CD4-positive, CD25-positive, alpha-beta regulatory T cell (primary cell): ENCODE measurements at regions not wholly inside any gene's neighbourhood (a gene's known extent, or its start where the extent isn't known, plus 50 kb on each side); places are given as distances from the start of the nearest gene placed in this dataset.

ENCODE experiments used
- ATAC-seq, 2 donors: fragments of 150-1000 bp; cut with Tn5 transposase; one replicate each; pipeline ENCODE4 v1.10.0; 2021; ENCODE audit warnings: low read depth in 2 of 2, moderate number of reproducible peaks in 2 of 2, moderate library complexity in 1 of 2
- DNase-seq, 3 donors: peaks; one replicate each; pipeline versions ENCODE4 v3.0.0 to v3.0.0-alpha.2; 2012 to 2022; ENCODE audit warnings: mixed read lengths in 1 of 3
- H3K27ac ChIP-seq: one replicate; pipeline ENCODE4 v1.7.0; 2013; ENCODE audit warnings: mild to moderate bottlenecking, low read length; ENCODE audit not compliant: insufficient read depth, poor library complexity, severe bottlenecking
- H3K27me3 ChIP-seq: one replicate; pipeline ENCODE4 v1.7.0; 2013; ENCODE audit warnings: low read length; ENCODE audit not compliant: control insufficient read depth, insufficient read depth
- H3K36me3 ChIP-seq: one replicate; pipeline ENCODE4 v1.7.0; 2013; ENCODE audit warnings: mild to moderate bottlenecking, low read length, moderate library complexity; ENCODE audit not compliant: control insufficient read depth, insufficient read depth
- H3K4me1 ChIP-seq: 2 replicates; pipeline ENCODE4 v1.7.0; 2013; ENCODE audit warnings: mild to moderate bottlenecking, low read length; ENCODE audit not compliant: insufficient read depth, control insufficient read depth, poor library complexity, severe bottlenecking
- H3K4me3 ChIP-seq: one replicate; pipeline ENCODE4 v1.7.0; 2013; ENCODE audit warnings: low read depth, mild to moderate bottlenecking, low read length, moderate library complexity
- H3K9me3 ChIP-seq, 2 experiments: 1 replicate in 1 of 2; 2 replicates in 1 of 2; pipeline ENCODE4 v1.7.0; 2013; ENCODE audit warnings: low read length in 2 of 2, mild to moderate bottlenecking in 1 of 2, moderate library complexity in 1 of 2; ENCODE audit not compliant: control insufficient read depth in 2 of 2
- H3K27ac Mint-ChIP-seq, 3 donors: one replicate each; pipeline ENCODE4 v1.8.0; 2020 to 2022; ENCODE audit warnings: mild to moderate bottlenecking in 3 of 3, mixed read lengths in 3 of 3, moderate library complexity in 2 of 3
- H3K27me3 Mint-ChIP-seq: one replicate; pipeline ENCODE4 v1.8.0; 2022; ENCODE audit warnings: mild to moderate bottlenecking, mixed read lengths
- H3K36me3 Mint-ChIP-seq: one replicate; pipeline ENCODE4 v1.8.0; 2020; ENCODE audit warnings: mixed read lengths
- H3K4me1 Mint-ChIP-seq, 4 donors: one replicate each; pipeline ENCODE4 v1.8.0; 2020 to 2022; ENCODE audit warnings: mixed read lengths in 4 of 4, mild to moderate bottlenecking in 1 of 4
- H3K4me3 Mint-ChIP-seq, 4 donors: one replicate each; pipeline ENCODE4 v1.8.0; 2020 to 2022; ENCODE audit warnings: mild to moderate bottlenecking in 4 of 4, mixed read lengths in 4 of 4, moderate library complexity in 3 of 4
- H3K9me3 Mint-ChIP-seq, 7 donors: one replicate each; pipeline ENCODE4 v1.8.0; 2020 to 2022; ENCODE audit warnings: mixed read lengths in 7 of 7, mild to moderate bottlenecking in 3 of 7, moderate library complexity in 2 of 7

DNA sequence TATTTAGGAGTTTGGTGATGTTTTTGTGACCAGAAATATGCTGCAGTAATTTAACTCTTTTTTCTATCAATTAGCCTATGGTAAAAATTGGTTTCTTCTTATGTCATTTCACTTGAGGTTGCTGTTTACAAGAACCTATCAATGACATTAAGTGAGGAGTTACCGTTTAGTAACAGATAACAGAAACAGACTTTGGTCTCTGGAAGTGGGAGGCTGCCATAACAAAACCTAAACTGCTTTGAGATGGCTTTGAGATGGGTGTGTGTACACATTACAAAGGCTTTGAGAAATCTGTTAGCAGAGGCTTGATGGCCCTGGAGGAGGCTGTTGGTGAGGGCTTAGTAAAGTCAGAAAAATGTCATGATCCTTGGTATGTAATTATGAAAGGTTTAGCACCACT is 90.0 kb downstream of the TMEM114 start:
- Mint-ChIP-seq H3K9me3 (peaks cover 0 to 3% (median 0%) of the 10 kb centered on the region in 7 donors), H3K27me3 (no peaks in the 10 kb centered on the region), H3K4me3 (no peak overlapping the region), H3K36me3 (no peaks in the 10 kb centered on the region), H3K27ac (no peak overlapping the region), H3K4me1 (no peaks in the 10 kb centered on the region)
- Histone ChIP-seq H3K27me3 (no peaks in the 10 kb centered on the region), H3K36me3 (no peaks in the 10 kb centered on the region), H3K9me3 (no peaks in the 10 kb centered on the region), H3K27ac (no peak overlapping the region), H3K4me1 (no peaks in the 10 kb centered on the region), H3K4me3 (no peak overlapping the region)
- DNase-seq (no peak), ATAC-seq (no peak)

DNA sequence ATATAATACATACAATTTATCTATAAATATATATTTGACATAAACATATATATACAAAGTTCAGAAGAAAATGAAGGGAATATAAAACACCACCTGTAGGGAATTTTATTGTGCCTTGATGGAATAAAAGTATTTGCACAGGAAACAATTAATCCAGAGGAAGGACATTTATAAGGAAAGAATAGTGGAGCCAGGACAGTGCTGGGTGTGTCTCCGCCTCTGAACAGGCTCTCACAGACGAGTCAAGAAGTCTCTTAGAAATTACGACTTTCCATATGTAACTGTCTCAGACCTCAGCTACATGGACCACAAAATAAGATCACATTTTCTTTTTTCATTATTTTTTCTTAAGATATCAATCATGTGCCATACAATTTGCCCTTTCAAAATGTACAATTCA is 93.9 kb downstream of the TMEM114 start:
- Histone ChIP-seq H3K9me3 (no peaks in the 10 kb centered on the region), H3K27me3 (no peaks in the 10 kb centered on the region), H3K36me3 (no peaks in the 10 kb centered on the region), H3K4me1 (no peaks in the 10 kb centered on the region), H3K27ac (no peak overlapping the region), H3K4me3 (no peak overlapping the region)
- Mint-ChIP-seq H3K9me3 (peaks cover 0 to 3% (median 0%) of the 10 kb centered on the region in 7 donors), H3K27me3 (no peaks in the 10 kb centered on the region), H3K4me1 (no peaks in the 10 kb centered on the region), H3K36me3 (no peaks in the 10 kb centered on the region), H3K27ac (no peak overlapping the region), H3K4me3 (no peak overlapping the region)
- DNase-seq: no peak
- no peak for ATAC-seq

DNA sequence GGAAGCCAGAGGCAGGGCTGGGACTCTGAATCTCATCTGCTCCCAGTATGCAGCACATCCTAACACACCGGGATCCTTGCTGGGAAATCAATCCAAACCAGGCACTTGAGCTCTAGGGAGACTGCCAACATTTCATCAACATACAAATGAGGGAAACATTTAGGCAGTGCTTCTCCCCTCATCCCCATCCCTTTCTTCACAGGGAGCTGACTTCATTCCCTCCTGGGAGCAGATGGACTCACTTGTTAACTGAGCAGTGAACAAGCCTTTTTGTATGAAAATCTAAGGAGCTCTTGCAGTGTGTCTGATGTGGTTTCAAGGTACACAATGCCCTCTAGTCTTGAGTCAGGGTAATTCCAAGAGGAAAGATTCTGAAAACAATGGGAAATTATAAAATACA is 96.3 kb downstream of the TMEM114 start:
- ATAC-seq (no peak), DNase-seq (no peak)
- H3K4me3 Mint-ChIP-seq: no peak overlapping the region
- Histone ChIP-seq H3K4me1 (no peaks in the 10 kb centered on the region), H3K27ac (no peak overlapping the region), H3K9me3 (no peaks in the 10 kb centered on the region), H3K4me3 (no peak overlapping the region), H3K27me3 (no peaks in the 10 kb centered on the region), H3K36me3 (no peaks in the 10 kb centered on the region)
- no peaks in the 10 kb centered on the region for H3K27me3 Mint-ChIP-seq
- H3K27ac Mint-ChIP-seq: no peak overlapping the region
- H3K4me1 Mint-ChIP-seq: no peaks in the 10 kb centered on the region
- H3K9me3 Mint-ChIP-seq: peaks cover 0 to 3% (median 0%) of the 10 kb centered on the region in 7 donors
- no peaks in the 10 kb centered on the region for H3K36me3 Mint-ChIP-seq

DNA sequence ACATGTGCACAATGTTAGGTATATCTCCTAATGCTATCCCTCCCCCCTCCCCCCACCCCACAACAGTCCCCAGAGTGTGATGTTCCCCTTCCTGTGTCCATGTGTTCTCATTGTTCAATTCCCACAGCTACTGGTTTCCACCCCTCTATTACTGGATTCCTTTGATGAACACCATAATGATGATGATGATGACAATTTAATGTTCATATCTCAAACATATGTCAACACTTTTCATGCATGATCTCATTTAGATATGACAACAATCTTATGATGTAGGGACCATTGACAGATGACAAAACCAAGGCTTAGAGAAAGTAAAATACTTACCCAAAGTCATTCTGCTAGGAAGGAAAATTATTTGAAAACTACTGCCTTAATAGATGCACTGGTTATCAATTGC is 97.6 kb downstream of the TMEM114 start:
- H3K27ac ChIP-seq: no peak overlapping the region
- H3K4me1 ChIP-seq: no peaks in the 10 kb centered on the region
- no peaks in the 10 kb centered on the region for H3K27me3 Mint-ChIP-seq
- peaks cover 0 to 3% (median 0%) of the 10 kb centered on the region in 7 donors for H3K9me3 Mint-ChIP-seq
- no peak overlapping the region for H3K4me3 Mint-ChIP-seq
- ATAC-seq: no peak
- no peaks in the 10 kb centered on the region for H3K36me3 Mint-ChIP-seq
- H3K4me3 ChIP-seq: no peak overlapping the region
- H3K27ac Mint-ChIP-seq: no peak overlapping the region
- no peak for DNase-seq
- no peaks in the 10 kb centered on the region for H3K27me3 ChIP-seq
- no peaks in the 10 kb centered on the region for H3K4me1 Mint-ChIP-seq
- H3K9me3 ChIP-seq: no peaks in the 10 kb centered on the region
- no peaks in the 10 kb centered on the region for H3K36me3 ChIP-seq

DNA sequence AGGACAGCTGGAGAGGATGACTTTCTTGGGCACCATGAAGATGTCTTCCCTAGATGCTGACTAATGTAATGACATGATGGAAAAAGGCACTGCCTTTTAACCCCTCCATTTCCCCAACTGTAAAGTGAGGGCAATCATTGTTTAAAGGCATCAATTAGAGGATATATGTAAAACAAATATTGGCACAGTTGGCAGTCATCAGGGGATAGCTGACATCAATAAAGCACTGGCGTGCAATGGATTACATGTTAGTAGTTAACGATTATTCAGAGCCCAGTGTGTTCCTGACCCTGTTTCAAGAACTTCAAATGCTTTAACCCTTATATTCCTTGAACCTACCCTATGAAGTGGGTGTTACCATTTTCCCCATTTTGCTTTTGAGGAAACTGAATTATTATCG is 100.7 kb downstream of the TMEM114 start:
- ATAC-seq: no peak
- H3K4me1 ChIP-seq: no peaks in the 10 kb centered on the region

DNA sequence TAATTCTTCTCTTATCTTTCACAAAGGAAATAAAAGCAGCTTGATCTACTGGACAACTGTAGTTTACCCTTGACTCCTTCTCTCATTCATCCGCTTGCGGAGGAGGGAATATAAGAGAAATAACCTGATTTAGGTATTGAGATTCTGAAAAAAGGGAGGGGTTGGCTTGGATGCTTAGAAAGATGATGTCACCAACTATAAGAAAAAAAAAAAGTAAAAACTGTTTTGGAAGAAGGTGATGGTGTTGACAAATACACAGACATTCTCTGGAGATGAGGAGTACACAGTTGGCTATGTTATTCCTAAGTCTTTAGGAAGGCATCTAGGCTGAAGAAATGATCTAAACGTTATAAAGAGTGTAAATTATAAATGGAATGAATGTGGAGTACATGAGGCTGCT is 103.3 kb downstream of the TMEM114 start:
- Histone ChIP-seq H3K9me3 (no peaks in the 10 kb centered on the region), H3K27ac (no peak overlapping the region), H3K36me3 (no peaks in the 10 kb centered on the region), H3K27me3 (no peaks in the 10 kb centered on the region), H3K4me3 (no peak overlapping the region), H3K4me1 (no peaks in the 10 kb centered on the region)
- Mint-ChIP-seq H3K4me1 (no peaks in the 10 kb centered on the region), H3K4me3 (no peak overlapping the region), H3K27ac (no peak overlapping the region), H3K9me3 (peaks cover 0 to 9% (median 2%) of the 10 kb centered on the region in 7 donors), H3K27me3 (no peaks in the 10 kb centered on the region), H3K36me3 (no peaks in the 10 kb centered on the region)
- no peak for DNase-seq
- ATAC-seq: no peak

More for the DNA sequence above, 100.7 kb downstream of the TMEM114 start:
- Mint-ChIP-seq H3K27ac (no peak overlapping the region), H3K4me3 (no peak overlapping the region), H3K27me3 (no peaks in the 10 kb centered on the region), H3K9me3 (peaks cover 0 to 9% (median 2%) of the 10 kb centered on the region in 7 donors), H3K4me1 (no peaks in the 10 kb centered on the region), H3K36me3 (no peaks in the 10 kb centered on the region)
- Histone ChIP-seq H3K27ac (no peak overlapping the region), H3K27me3 (no peaks in the 10 kb centered on the region), H3K36me3 (no peaks in the 10 kb centered on the region), H3K4me3 (no peak overlapping the region), H3K9me3 (no peaks in the 10 kb centered on the region)
- DNase-seq: no peak

DNA sequence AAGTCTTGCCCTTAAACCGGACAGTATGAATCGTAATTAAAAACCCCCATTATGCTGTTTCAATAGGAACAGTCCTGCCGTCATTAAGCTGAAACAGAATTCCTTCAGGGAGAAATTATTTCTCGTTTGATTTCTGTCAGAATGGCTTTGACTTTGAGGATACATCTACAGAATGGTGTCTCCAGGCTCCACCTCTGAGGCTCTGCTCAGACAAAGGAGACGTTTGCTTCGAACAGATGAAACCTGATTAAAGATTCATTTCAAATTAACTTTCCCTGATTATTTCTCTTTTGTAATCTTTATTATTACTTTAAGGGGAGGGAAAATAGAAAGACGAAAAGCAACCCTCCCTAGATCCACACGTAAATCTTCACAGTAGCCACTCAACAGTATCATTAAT is 106.9 kb downstream of the TMEM114 start:
- no peaks in the 10 kb centered on the region for H3K4me1 ChIP-seq
- H3K4me1 Mint-ChIP-seq: no peaks in the 10 kb centered on the region
- no peak overlapping the region for H3K27ac Mint-ChIP-seq
- DNase-seq: no peak
- no peaks in the 10 kb centered on the region for H3K9me3 ChIP-seq
- H3K27me3 ChIP-seq: no peaks in the 10 kb centered on the region
- ATAC-seq: no peak
- H3K4me3 ChIP-seq: no peak overlapping the region
- H3K27me3 Mint-ChIP-seq: no peaks in the 10 kb centered on the region
- no peak overlapping the region for H3K27ac ChIP-seq
- peaks cover 0 to 9% (median 2%) of the 10 kb centered on the region in 7 donors for H3K9me3 Mint-ChIP-seq
- H3K4me3 Mint-ChIP-seq: no peak overlapping the region
- no peaks in the 10 kb centered on the region for H3K36me3 ChIP-seq
- no peaks in the 10 kb centered on the region for H3K36me3 Mint-ChIP-seq

DNA sequence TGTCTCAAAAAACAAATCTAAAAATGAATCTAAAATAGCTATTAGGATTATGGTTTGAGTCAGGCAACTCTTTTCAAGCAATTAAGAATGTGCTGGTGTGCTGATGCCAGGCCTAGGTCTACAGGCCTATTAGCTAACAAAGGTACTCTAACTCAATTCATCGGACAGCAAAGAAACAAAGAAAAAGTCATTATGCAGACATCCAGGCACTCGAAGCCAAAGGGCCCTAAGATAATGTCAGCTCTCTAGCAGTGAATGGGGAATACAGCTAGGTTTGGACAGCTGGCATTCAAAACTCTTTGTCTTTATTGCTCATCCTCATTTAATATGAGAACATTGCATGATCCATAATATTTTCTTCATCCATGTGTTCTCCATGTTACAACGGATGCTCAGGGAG is 108.5 kb downstream of the TMEM114 start:
- H3K36me3 Mint-ChIP-seq: no peaks in the 10 kb centered on the region
- Histone ChIP-seq H3K4me1 (no peaks in the 10 kb centered on the region), H3K27ac (no peak overlapping the region), H3K36me3 (no peaks in the 10 kb centered on the region), H3K4me3 (no peak overlapping the region), H3K27me3 (no peaks in the 10 kb centered on the region), H3K9me3 (no peaks in the 10 kb centered on the region)
- H3K27ac Mint-ChIP-seq: no peak overlapping the region
- ATAC-seq (no peak), DNase-seq (no peak)
- H3K27me3 Mint-ChIP-seq: peaks cover 5% of the 10 kb centered on the region
- H3K4me1 Mint-ChIP-seq: no peaks in the 10 kb centered on the region
- H3K4me3 Mint-ChIP-seq: no peak overlapping the region
- H3K9me3 Mint-ChIP-seq: peaks cover 0 to 4% (median 0%) of the 10 kb centered on the region in 7 donors
